Activated CD4-positive, alpha-beta T cell treated with anti-CD3 and anti-CD28 coated beads for 48 hours (primary cell): ENCODE measurements at regions not wholly inside any gene's neighbourhood (a gene's known extent, or its start where the extent isn't known, plus 50 kb on each side); places are given as distances from the start of the nearest gene placed in this dataset.
A peak's percentile ranks its signal among the peaks of the same experiment; 100 is the strongest.

Source experiments
- DNase-seq: peaks from one replicate; pipeline ENCODE4 v3.0.0-alpha.2; 2020

DNA sequence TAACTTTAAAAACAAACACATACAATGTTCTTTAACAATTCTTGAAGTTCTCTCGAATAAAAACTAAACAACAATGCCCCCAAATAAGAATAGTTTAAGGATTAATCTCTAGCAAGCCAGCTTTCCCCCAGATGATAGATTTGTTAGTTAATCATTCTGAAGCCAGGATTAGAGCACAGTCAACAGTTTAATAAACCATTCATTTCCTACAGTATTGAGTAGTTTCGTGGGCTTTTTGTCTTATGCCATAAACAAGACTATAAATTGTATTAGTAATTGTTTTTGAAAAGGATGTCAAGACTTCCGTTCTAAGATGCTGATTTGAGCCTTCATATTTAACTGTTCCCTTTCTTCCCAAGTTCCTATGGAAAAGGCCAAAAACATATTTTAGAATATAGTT lies 136.6 kb downstream of the PIK3R1 start:
- no peak for DNase-seq

DNA sequence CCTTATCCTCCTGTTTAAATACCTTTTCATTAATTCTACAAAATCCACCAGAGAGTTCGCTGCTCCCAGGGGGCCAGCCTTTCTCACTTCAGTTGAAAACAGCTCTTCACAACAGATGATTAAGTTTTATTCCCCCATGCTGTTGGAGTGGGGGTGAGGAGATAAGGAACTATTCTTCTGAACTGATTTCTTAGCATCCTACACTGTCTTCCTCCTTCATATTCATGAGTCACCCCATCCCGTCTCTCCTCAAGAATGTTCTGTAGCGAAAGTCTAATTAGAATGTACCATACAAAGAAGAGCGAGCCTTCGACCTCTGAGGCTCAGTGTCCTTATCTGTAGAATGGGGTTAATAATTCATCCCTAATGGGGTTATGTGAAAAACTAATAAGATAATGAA lies 138.0 kb downstream of the PIK3R1 start:
- DNase-seq = no peak

DNA sequence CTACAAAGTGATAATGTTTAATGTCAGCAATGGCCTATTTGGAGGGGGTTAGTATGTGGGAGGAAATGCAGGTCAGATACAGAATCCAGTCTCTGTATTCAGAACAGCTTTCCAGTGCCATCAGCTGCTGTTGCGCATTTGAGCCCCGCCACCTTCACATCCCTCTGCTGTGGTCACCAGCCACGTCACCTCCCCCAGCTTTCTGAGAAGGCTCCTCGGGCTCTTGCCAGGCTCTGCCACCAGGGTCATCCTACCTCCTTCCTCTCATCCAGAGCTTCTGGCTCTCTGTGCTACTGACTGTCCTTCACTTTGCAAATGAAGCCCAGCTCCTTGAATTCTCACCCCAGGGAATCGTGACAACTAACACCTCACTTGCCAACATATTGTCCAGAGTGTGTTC lies 138.8 kb downstream of the PIK3R1 start:
- DNase-seq = no peak

DNA sequence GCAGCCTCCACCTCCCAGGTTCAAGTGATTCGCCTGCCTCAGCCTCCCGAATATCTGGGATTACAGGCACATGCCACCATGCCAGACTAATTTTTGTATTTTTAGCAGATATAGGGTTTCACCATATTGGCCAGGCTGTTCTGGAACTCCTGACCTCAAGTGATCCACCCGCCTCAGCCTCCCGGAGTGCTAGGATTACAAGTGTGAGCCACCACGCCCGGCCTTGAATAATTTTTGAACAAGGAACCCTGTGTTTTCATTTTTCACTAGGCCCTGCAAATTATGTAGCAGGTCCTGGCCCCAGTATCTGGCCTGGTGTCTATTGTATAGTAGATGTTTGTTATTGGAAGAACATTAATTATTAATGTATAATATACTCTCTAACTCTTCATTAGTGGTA lies 140.7 kb downstream of the PIK3R1 start:
- DNase-seq = no peak

DNA sequence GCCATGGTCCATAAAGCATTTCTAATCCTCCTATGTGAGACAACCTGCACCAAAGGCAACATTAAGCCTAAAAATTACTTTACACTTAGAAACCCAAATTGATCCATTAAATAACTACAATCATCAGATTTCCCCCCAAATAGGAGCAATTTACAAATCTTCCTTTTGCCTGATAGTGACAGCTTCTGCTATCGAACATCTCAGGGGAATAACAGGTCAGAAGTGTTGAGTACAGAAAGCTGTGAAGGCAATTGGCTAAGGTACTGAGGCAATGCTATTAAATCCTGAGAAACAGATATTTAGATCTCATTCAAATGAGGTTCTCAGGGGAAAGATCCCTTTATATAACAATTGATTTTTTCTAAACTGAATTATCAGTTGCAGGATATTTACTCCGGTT lies 141.1 kb downstream of the PIK3R1 start:
- DNase-seq = no peak

DNA sequence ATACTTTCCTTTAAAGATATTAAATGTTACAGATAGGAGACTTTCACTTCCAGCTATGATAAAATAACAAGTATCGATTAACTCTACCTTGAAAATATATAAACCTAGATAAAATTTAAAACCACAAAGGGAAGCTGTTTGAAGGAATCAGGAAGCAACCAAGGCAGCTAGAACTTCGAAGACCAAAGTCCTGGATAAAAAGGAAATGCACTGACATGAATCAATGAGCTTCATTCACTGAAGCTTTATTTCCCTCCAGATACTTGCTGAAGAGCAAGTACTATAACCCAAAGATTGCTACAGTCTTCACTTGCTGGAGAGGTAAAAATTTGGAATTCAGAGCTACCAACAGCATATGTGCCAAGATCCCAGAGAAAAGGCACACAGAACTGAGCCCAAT lies 144.1 kb downstream of the PIK3R1 start:
- DNase-seq = no peak

DNA sequence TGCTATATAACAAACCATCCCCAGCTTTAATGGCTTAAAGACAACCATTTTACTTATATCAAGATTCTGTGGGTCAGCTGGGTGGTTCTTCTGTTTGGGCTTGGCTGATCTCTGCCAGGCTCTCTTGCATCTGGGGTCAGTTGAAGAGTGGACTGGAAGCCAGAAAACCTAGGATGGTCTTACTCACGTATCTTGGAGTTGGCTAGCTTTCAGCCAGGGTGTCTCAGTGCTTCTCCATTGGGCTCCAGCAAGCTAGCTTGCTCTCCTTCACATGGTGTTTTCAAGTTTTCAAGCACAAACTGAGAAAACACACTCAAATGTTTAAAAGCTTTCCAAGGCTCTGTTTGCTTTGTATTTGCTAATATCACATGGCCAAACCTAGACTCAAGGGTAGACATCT lies 146.8 kb downstream of the PIK3R1 start:
- DNase-seq = no peak

DNA sequence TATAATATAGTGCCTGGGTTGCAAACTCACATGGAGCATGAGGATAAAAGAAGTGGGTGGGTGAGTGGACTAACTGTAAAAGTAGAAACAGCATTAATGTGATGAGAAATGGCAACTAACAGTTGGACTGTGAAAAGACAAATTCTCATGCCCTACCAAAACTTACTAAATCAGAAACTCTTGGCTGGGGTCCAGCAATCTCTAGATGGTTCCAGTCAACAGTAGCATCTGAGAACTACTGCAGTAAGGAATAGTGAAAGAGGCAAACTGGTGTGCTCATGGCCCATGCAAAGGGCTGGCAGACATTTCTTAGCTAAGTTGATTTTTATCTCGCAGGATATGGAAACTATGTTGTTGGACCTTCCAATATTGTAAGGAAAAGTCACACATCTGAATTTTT lies 150.3 kb downstream of the PIK3R1 start:
- no peak for DNase-seq

DNA sequence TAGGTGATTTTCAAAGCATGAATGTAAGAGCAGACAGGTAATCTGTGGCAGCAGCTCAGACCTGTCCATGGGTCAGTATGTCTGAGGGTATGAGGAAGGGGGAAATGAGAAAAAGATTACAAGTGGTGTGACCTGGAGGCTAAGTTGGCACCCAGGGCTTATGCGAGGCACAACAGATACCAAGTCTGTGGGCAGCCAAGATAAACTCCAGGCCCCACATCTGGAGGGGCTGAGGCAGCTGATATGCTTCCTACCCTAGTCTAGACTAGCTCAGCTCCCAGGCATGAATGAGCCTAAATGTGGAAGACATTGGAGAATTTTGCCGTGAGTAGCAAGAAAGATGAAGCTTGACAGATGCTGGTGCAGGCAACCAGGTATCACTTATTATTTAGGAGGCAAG lies 151.7 kb downstream of the PIK3R1 start:
- no peak for DNase-seq

DNA sequence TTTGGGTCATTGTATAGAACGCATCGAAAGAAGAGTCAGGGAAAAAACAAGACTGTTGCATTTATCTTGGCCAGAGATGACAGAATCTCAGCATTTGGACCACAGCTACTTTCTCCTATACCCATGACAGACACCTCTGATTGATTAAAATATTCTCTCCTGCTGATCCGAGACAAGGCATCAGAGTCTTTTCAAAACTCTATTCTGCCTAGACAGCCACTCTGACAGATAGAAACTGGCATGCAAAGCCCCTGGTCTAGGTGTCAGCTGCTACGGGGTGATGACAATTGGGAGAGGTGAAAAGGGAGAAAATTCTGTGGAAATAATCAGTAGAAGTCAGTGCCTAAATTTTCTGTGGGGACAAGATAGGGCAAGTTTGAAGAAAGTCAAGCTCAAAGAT lies 152.2 kb downstream of the PIK3R1 start:
- no peak for DNase-seq

DNA sequence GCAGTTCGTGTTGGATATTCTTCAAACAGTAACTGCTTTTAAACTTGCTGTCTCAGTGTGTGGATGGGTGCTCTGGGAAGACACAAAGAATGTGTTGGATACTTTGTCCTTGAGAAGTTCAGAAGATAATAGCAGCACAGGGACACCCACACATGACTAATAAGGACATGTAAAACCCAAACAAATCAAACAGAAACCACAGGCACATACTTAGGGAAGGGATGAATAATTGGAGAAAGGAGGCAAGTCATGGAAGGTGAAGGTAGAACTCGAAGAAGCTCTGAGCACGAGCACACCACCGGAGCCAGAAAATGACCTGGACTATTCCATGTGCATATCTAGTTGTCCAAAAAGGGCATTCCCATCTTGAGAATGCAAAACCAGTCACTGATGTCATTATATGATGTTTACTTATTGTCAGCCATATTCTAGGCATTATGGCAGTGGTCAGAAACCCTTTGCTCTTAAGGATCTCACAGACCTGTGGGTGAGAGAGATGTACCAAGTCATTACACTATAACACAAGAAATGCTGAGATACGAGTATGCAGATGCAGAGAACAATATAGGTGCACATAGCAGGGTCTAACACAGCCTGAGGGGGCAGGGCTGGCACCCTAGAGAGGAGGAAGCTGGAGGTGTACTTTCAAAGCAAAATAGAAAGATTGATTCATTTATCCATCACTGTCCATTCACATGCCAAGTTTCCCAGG lies 152.9 kb downstream of the PIK3R1 start:
- DNase-seq = peak; percentile 20

DNA sequence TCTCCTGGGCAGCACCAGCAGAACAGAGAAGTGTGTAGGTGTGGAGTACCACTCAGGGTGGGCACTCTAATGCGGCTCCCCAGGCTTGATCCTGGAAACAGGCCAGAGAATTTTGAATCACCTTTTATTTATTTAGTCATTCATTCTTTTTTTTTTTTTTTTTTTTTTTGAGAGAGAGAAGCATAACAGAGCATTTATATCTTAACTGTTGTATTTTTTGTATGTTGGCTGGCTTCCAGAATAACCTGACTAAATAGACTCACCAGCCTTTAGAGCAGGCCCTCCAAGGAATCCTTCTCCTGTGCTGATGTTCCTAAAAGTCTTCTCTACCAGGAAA lies 153.4 kb downstream of the PIK3R1 start:
- DNase-seq = no peak

DNA sequence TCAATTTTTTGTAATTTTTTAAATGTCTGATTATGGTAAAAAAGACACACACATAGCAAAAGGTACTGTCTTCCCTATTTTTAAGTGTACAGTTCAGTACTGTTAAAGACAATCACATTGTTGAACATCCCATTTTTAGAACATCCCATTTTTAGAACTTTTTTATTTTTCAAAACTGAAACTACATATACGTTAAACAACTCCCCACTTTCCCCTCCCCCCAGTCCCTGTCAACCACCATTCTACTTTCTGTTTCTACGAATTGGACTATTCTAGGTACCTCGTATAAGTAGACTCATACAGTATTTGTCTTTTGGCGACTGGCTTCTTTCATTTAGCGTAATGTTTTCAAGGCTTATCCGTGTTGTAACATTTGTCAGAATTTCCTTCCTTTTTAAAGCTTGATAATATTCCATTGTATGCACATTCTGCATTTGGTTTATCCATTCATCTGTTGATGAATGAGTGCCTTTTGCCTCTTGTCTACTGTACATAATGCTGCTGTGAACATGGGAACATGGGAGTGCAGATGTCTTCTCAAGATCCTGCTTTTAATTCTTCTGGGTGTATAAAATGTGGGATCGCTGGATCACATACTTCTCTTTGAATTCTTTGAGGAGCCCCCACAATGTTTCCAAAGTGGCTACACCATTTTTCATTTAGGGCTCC lies 154.0 kb downstream of the PIK3R1 start:
- DNase-seq = peak; percentile 61

DNA sequence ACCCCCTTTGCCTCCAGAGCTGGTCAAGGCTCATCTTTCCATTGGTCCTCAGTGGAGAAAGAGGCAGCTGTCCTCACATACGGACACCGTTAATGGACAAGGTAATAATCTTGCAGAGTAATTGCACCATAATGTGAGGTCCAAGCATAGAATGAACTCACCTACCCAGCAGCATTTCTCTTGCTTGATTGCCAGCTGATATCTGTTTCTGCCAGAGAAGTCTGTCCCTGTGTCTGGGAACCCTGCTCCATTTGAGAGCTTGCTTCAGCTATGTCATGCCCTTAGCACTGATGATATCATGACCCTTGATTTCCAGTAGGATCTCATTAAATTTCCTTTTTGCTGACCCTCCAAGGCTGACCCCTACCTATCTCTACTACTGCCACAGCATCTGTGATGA lies 154.6 kb downstream of the PIK3R1 start:
- DNase-seq = no peak

DNA sequence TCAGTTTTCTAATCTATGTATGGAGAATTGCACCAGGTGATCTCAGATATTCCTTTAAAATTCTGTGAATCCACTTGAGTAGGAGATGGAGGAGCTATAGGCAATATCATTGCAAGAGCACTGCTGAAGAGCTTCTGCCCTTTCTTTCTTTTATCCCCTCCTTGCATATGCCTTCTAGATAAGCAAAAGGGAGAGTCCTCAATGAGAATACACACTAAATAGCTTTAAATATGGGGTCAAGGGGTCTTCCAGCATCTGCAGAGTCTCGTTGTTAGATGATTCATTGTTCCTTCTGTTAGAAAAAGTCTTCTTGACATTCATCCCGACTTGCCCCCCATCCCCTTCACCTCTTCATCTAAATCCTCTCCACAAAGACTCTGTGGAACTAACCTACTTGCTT lies 156.1 kb downstream of the PIK3R1 start:
- DNase-seq = no peak

DNA sequence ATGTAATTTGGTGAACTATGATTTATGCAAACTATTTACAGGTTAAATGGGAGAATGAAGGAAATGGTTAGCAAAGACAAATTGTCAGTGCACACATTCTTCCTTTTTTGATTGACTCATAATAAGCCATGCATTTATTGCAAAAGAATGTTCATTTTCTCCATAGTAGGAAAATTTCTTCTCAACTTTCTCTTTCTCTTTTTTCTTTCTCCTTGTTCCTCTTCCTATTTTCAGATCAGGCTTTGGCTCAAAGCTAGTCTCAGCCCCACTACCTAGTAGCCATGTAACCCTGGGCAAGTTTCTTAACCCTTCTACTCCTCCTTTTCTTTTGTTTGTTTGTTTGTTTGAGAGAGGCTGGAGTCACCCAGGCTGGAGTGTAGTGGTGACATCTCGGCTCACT lies 156.6 kb downstream of the PIK3R1 start:
- no peak for DNase-seq

DNA sequence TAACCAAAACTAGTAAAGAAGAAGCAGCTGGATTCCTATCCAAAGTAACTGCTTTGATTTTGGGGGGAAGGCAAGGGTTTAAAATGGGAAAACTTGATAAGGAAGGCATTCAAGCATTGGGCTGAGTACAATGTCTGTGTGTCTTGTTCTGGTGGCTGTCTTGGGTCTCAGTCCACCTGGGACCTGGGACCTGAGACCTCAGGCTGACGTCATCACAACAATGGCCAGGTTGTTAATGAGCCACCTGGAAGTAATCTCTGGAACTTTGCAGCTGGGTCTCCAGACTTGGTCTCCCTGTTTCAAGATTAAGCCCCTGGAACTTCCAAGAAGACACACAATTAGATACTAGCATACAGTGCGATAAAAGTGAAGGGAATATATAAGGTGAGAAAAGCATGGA lies 157.5 kb downstream of the PIK3R1 start:
- no peak for DNase-seq

DNA sequence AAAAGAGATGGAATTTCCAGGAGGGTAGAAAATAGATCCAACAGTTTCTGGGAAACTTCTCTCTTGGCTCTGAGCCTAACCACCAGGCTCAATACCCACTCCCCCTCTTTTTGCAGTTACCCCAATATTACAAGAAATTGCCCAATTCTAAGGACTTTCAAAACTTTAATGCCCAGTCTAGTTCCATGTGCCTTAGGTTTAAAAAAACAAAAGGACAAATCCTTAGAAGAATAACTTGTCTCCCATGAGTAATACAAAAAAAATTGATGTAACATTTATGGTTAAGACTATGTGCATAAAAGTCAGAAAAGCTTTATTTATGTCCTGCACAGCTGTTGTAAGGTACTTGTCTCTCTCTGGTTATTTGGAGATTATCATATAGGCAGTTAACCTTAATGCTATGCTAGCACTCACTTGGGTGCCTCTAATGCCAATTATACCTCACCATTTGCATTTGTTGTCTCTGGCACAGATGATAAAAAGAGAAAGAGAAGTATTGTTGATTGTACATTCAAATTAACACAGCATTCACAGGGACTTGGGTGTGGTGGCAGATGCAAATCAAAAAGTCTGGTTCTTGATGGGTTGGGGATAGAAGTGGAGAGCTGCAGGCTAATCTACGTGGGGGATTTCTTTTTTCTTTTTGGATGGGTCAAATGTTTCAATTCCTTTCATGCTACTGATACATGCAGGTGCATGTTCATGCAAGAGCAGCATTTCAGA lies 159.4 kb downstream of the PIK3R1 start:
- DNase-seq = no peak

DNA sequence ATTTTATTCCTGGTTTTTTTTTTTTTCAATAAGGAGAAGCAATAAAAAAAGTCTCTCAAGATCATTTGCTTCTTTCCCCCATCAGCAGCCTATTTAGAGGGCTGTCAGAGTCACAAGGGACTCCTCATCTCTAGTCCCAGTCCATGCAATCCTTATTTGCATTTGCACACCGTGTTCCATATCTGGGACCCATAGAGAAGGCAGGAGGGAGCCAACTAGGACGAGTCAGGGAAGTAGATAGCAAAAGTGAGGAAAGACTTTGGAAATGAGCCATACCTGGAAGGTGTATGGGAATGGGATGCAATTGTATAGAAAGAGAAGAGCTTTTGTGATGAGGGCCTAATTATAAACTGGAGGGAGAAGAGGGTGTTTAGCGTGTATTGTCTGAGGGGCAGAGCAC lies 160.0 kb downstream of the PIK3R1 start:
- DNase-seq = no peak

DNA sequence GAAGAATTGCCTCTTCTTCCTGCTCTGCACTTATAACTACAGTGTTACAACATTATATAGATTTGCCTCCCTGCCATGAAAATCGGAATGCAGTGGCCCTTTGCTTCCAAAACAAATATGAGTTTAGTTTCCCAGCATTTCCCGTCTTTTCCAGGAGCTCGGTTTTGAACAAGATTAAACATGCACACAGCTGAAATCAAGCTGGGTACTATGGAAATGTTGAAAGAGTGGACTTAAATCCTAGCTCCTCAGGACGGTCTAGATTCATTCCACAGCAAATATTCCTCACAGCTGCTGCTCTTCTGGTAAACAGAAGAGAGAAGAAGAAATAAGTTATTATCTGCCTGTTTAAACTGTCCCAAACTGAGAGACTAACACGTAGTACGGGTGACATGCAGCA lies 161.4 kb downstream of the PIK3R1 start:
- DNase-seq = no peak

DNA sequence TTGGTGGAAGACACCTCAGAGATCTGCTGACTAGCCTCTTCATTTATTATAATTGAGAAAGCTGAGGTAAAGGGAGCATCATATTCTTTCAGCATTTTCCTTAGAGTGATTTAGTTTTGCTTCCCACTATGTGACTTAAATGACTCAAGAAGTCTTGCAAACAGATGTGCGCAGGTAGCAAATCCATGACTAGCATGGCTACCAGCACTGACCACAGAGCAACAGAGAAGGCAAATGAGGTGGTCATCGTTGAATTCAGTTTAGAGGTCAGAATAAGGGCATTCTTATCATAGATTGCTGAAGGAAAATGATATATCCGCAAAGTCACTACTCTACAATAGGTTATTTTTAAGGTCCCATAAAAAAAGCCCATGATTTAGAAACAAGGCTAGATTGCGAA lies 162.2 kb downstream of the PIK3R1 start:
- no peak for DNase-seq

DNA sequence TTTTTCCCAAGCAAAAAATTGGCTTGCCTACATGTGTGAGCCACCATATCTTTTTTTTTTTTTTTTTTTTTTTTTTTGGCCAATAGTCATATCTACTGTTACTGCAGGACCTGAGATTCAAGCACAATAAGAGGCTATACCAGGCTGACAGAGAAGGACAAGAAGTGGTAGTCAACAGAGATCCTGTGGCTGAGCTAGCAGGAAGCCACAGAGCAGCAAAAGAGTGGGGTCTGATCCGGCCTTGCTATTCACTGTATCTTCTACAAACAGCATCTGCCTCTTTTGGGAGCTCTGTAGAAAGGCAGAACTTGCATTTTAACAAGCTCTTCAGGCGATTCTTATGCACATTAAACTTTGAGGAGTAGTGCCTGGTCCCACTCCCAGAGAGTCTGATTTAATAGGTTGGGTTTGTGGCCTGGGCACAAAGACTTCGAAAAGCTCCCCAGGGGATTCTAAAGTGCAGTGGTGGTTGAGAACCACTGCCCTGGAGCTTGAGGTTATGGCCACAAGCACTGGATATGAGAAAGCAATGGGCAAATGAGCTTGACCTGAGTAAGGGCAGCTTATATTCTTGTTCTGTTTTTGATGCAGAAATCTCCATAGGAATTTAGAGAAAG lies 162.8 kb downstream of the PIK3R1 start:
- no peak for DNase-seq

DNA sequence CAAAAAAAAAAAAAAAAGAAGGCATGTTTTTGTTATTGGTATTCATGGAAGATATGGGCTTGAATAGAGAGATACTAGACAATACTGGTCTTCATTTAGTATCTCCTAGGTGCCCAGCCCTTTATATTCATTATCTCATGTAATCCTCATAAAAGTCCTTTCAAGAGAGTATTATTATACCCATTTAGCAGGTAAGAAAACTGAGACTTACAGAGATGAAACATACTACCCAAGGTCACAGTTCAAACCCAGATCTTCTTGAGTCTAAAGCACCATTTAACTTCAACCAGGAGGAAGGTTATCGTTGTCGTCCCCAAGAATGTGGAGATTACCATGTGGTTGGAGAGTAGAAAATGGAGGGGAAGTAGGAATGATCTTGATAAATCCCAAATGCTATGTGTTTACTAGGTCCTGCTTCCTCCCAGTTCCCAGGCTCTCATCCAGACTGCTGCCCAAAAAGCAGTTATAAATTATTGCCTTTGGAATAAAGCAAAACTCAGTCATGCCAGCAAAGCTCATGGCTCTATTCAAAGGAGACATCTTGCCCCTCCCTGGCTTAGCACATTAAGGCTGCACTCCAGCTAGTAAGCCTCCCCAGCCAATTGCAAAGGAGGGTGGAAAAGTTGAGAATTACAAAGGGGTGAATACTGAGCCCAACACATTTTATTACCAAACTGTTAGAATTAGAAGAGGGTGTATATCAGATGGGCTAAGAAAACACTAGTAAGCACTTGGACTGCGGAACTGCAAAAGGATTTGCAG lies 163.9 kb downstream of the PIK3R1 start:
- DNase-seq = no peak
